ENCODE measurements at regions not wholly inside any gene's neighbourhood (a gene's known extent, or its start where the extent isn't known, plus 50 kb on each side); places are given as distances from the start of the nearest gene placed in this dataset.
"Not testable (repeated sequence)": the region's sequence is repeated elsewhere in the genome, so short reads cannot be mapped to it uniquely, and the experiment has no call there.

DNA sequence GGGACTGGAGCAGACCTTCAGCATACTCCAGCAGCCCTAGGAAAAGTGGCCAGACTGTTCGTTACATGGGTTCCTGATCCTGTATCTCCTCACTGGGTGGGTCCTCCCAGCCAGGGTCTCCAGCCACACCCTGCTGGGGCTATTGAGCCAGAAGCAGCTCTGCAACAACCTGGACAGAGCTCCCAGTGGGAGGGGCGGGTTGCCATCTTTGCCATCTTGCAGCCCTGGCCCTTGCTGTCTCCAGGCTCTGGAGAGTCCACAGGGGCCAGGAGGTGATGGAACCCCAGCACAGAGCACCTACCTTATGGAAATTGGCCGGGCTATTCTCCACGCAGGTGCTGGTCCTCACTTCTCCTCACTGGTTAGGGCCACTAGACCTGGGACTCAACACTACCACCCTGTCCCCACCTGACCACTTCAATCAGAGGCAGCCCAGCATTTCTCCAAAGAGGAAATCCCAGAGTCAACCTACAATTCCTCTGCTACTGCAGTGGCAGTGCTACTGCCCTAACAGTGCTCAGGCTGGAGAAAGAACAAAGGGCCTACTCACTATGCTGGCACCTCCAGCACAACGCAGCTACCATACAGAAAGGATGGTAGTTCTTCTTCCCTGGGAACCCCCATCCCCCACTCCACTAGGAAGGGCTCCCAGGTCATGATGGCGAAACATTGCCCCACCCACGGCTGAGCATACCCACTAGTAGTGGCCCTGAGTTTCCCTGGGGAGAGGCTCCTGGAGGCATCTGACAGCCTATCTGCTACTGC, 290.2 kb upstream of the NCAM1 start:
- H3K36me3 ChIP-seq (ENCODE audit: control insufficient read depth, insufficient read depth, low read length): no peaks in the 10 kb centered on the region
- Mint-ChIP-seq H3K36me3 (no peaks in the 10 kb centered on the region), H3K4me1 (no peaks in the 10 kb centered on the region), H3K9me3 (peaks cover 0 to 2% of the 10 kb centered on the region in 2 donors), H3K27me3 (ENCODE audit: low read depth in 2 of 2) (peaks cover 9 to 27% of the 10 kb centered on the region in 2 donors), H3K4me3 (no peak overlapping the region), H3K27ac (no peak overlapping the region)
- DNase-seq: no peak
- peaks cover 2% of the 10 kb centered on the region for H3K27me3 ChIP-seq (ENCODE audit: control insufficient read depth, insufficient read depth, low read length)
- 81% methylated on average over 7 of the region's 7 CpGs for WGBS (ENCODE audit: insufficient coverage)
- no peak for ATAC-seq
- intact Hi-C loops (cut with micrococcal nuclease): no loop called here
- H3K9me3 ChIP-seq (ENCODE audit: control insufficient read depth, insufficient read depth, low read length): no peaks in the 10 kb centered on the region
- TF ChIP-seq, protein P1, sequence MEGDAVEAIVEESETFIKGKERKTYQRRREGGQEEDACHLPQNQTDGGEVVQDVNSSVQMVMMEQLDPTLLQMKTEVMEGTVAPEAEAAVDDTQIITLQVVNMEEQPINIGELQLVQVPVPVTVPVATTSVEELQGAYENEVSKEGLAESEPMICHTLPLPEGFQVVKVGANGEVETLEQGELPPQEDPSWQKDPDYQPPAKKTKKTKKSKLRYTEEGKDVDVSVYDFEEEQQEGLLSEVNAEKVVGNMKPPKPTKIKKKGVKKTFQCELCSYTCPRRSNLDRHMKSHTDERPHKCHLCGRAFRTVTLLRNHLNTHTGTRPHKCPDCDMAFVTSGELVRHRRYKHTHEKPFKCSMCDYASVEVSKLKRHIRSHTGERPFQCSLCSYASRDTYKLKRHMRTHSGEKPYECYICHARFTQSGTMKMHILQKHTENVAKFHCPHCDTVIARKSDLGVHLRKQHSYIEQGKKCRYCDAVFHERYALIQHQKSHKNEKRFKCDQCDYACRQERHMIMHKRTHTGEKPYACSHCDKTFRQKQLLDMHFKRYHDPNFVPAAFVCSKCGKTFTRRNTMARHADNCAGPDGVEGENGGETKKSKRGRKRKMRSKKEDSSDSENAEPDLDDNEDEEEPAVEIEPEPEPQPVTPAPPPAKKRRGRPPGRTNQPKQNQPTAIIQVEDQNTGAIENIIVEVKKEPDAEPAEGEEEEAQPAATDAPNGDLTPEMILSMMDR (IDR thresholded peaks at IDR 0.05): no peak
- H3K27ac ChIP-seq (ENCODE audit: low read length): no peak overlapping the region
- no peaks in the 10 kb centered on the region for H3K4me1 ChIP-seq (ENCODE audit: control insufficient read depth, insufficient read depth, low read length)
- no peak overlapping the region for H3K4me3 ChIP-seq (ENCODE audit: low read length)

DNA sequence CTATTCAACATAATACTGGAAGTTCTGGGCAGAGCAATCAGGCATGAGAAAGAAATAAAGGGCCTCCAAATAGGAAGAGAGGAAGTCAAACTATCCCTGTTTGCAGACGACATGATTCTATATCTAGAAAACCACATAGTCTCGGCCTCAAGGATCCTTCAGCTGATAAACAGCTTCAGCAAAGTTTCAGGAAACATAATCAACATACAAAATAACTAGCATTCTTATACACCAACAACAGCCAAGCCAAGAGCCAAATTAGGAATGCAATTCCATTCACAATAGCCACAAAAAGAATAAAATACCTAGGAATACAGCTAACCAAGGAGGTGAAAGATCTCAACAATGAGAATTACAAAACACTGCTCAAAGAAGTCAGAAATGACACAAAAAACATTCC, 287.8 kb upstream of the NCAM1 start:
- intact Hi-C loops (cut with micrococcal nuclease); H3K27ac ChIP-seq (ENCODE audit: low read length); H3K4me1 Mint-ChIP-seq: not testable (repeated sequence)

DNA sequence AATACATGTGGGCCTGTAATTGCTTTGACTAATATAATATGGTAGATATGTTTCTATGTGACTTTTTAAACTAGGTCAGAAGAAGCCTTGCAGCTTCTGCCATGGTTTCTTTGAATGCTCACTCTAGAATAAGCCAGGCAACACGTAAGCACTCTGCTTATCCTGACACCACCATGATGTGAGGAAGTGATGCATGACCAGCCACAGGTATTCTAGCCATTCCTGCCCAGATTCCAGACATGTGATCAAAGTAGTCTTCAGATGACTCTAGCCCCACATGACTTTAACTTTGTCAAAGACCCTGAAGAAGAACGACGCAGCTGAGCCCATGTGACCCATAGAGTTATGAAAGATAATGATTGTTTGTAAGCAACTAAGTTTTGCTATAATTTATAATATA, 276.1 kb upstream of the NCAM1 start:
- Mint-ChIP-seq H3K27me3 (ENCODE audit: low read depth in 2 of 2) (peaks cover 6 to 31% of the 10 kb centered on the region in 2 donors), H3K36me3 (no peaks in the 10 kb centered on the region), H3K4me3 (no peak overlapping the region), H3K9me3 (peaks cover 0 to 2% of the 10 kb centered on the region in 2 donors), H3K4me1 (no peaks in the 10 kb centered on the region), H3K27ac (no peak overlapping the region)
- Histone ChIP-seq H3K27me3 (ENCODE audit: control insufficient read depth, insufficient read depth, low read length) (no peaks in the 10 kb centered on the region), H3K9me3 (ENCODE audit: control insufficient read depth, insufficient read depth, low read length) (no peaks in the 10 kb centered on the region), H3K27ac (ENCODE audit: low read length) (no peak overlapping the region), H3K4me3 (ENCODE audit: low read length) (no peak overlapping the region), H3K4me1 (ENCODE audit: control insufficient read depth, insufficient read depth, low read length) (no peaks in the 10 kb centered on the region), H3K36me3 (ENCODE audit: control insufficient read depth, insufficient read depth, low read length) (no peaks in the 10 kb centered on the region)
- ATAC-seq (no peak), DNase-seq (no peak)
- TF ChIP-seq, protein P1 (IDR thresholded peaks at IDR 0.05): no peak
- WGBS (ENCODE audit: insufficient coverage): 46% methylated on average over 3 of the region's 3 CpGs
- intact Hi-C loops (cut with micrococcal nuclease): no loop called here

More for the DNA sequence above, 287.8 kb upstream of the NCAM1 start:
- not testable (repeated sequence) for H3K36me3 Mint-ChIP-seq; H3K4me3 Mint-ChIP-seq; H3K9me3 ChIP-seq (ENCODE audit: control insufficient read depth, insufficient read depth, low read length); H3K9me3 Mint-ChIP-seq; H3K27me3 ChIP-seq (ENCODE audit: control insufficient read depth, insufficient read depth, low read length); DNase-seq; H3K36me3 ChIP-seq (ENCODE audit: control insufficient read depth, insufficient read depth, low read length); H3K4me1 ChIP-seq (ENCODE audit: control insufficient read depth, insufficient read depth, low read length); ATAC-seq; H3K4me3 ChIP-seq (ENCODE audit: low read length); H3K27ac Mint-ChIP-seq
- 14% methylated on average over 2 of the region's 2 CpGs for WGBS (ENCODE audit: insufficient coverage)
- peaks cover 9 to 27% of the 10 kb centered on the region in 2 donors for H3K27me3 Mint-ChIP-seq (ENCODE audit: low read depth in 2 of 2)

DNA sequence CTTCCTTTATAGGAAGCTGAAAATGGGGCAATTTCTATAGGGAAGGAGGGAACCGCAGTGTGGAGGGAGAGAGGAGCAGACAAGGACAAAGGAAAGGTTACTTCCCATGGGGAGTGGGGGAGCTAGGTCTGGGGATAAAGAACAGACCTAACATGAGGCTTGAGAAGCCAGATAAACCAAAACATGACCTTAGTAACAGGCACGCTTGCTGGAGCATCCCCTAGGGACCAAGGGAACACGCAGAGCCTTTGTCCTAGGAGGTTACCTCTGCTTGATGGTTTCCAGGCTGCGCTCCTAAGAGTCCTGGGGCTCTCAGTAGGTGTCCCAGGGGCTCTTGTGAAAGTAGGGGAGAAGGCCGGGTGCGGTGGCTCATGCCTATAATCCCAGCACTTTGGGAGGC, 271.4 kb upstream of the NCAM1 start:
- no peaks in the 10 kb centered on the region for H3K9me3 ChIP-seq (ENCODE audit: control insufficient read depth, insufficient read depth, low read length)
- H3K36me3 Mint-ChIP-seq: no peaks in the 10 kb centered on the region
- no peak for ATAC-seq
- no peak overlapping the region for H3K4me3 ChIP-seq (ENCODE audit: low read length)
- TF ChIP-seq, protein P1 (IDR thresholded peaks at IDR 0.05): no peak
- H3K36me3 ChIP-seq (ENCODE audit: control insufficient read depth, insufficient read depth, low read length): no peaks in the 10 kb centered on the region
- 85% methylated on average over 6 of the region's 6 CpGs for WGBS (ENCODE audit: insufficient coverage)
- H3K9me3 Mint-ChIP-seq: no peaks in the 10 kb centered on the region
- H3K27me3 Mint-ChIP-seq (ENCODE audit: low read depth in 2 of 2): peaks cover 8 to 24% of the 10 kb centered on the region in 2 donors
- H3K27ac Mint-ChIP-seq: no peak overlapping the region
- H3K4me1 ChIP-seq (ENCODE audit: control insufficient read depth, insufficient read depth, low read length): no peaks in the 10 kb centered on the region
- H3K27ac ChIP-seq (ENCODE audit: low read length): no peak overlapping the region
- no peak overlapping the region for H3K4me3 Mint-ChIP-seq
- intact Hi-C loops (cut with micrococcal nuclease): loop anchor here (10.0 kb wide), 1 partner anchor 65 kb away; no protein-coding TSS in a partner anchor
- no peaks in the 10 kb centered on the region for H3K4me1 Mint-ChIP-seq
- DNase-seq: no peak
- no peaks in the 10 kb centered on the region for H3K27me3 ChIP-seq (ENCODE audit: control insufficient read depth, insufficient read depth, low read length)

Data from natural killer cell (primary cell).